SKM-1 treated with dmso at 0.1 percent for 144 hours (cell line): ENCODE measurements at regions not wholly inside any gene's neighbourhood (a gene's known extent, or its start where the extent isn't known, plus 50 kb on each side); places are given as distances from the start of the nearest gene placed in this dataset.

Experiments
- DNase-seq: peaks from one replicate; lab custom pipeline; 2025; ENCODE audit not compliant: unreplicated experiment; lab: John Stamatoyannopoulos, UW

DNA sequence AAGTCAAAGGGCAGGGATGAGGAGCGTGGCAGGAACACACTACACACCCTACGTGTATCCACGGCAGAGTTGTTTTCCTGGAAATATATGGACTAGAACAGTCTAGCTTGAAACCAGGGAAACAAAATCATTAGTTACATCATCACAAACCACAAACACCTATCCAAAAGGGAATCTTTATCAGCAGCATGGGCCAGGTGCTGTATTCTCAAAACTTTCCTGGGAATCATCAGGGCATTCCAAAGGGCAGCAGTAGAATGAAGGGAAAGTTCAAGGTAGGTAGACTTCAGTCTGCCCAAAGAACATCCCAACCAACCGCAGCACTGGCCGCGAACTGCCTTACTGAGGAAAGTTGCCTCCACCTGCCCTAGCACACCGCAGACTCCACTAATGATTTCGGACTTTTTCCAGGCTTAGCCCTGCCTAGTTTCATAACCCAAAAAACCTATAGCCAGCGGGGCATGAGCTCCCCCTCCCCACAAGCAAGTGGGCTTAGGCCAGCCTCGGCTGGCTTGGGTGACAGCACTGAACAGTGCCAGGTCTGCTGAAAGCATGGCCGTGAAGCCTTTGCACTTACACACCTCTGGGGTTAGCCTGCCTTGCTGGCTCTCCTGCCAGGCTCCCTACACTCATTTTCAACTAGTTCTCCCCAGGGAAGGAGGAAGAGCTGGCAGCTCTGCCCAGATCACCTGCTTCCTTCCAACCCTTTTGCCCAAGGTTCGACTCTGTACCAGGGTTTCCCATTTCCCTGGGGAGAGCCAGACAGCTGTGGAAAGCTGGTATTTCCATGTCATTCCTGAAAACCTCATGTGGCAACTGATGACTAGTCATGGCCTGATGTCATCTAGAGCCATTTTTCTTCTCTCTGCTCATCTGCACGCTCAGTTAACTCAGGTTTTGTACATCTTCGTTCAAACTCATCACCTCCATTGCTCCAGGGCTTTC, 77.3 kb upstream of the UBAC2 start:
- DNase-seq: no peak

DNA sequence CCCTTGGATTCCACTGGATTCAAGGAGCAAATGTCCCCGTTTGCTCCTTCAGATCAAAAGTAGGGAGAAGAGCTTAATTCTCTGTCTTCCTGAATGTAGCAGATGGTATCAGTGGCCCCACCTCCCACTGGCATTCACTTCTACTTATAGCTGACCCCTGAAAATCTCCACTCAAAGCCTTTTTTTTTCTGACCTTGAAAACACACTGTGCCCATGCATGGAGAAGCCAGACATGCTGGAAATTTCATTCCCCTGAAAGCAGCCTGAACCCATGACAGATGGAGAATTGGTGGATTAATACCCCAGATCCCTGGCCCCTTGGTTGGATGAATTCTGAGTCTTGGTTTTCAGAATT, 76.6 kb upstream of the UBAC2 start:
- no peak for DNase-seq

DNA sequence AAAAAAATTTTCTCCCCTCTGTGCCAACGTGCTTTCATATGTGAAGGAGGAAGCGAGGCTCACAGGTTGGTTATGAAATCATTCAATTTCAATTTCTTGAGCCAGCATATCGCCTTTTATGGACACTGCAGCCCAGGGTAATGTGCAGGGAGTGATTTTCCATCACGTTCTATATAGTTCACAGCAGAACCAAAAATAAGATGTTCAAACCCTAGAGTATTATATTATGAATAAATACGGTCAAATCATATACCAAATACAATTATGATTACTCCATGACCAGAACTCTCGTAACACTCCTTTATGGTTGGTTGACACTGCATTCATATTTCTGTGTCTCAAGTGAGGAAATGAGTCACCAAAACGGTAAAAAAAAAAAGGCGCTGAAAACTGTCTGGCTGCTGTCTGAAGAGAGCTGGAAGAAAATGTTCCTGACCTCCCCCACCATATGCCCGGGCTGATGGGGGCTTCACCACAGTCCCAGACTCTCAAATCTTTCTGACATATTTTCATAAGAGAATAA, 75.8 kb upstream of the UBAC2 start:
- DNase-seq: no peak

DNA sequence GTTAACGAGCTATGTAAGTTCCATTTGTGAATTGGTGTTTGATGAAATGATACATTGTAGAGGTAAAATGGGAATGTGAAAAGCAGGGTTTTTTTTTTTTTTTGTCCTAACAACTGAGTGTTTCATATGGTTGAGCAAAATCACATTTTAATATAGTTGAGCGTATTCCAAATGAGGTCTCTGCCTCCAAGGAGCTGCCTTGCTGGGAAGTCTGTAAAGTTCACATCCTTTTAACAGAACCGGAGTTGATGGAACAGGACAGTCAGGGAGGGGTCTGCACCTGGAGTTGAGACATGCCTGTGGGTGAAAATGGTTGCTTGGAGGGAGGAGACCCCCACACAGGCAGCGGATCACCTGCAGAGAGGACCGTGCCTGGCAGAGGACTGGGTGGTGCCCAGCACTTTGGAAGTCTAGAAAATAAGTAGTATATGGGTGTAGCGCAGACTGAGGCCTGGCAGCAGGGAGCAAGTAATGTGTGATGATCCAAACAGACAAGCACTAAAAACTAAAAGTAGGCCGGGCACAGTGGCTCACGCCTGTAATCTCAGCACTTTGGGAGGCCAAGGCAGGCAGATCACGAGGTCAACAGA, 75.2 kb upstream of the UBAC2 start:
- no peak for DNase-seq

DNA sequence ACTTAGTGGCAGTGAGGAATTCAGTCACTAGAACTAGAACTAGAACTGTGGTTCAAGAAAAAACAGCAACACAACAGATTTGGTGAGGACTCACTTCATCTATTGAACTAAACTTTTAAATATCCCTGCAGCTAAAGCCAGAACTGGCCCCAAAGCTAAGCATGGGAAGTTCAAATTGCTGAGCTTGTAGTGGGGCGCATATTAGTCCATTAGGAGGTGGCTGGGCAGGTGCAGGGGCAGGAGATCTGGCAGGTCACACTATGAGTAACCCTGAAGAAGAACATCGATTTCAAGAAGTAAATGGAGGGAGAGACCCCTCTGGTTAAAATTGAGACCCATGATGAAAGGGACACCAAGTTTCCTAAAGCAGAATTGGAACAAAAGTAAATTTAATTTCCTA, 73.8 kb upstream of the UBAC2 start:
- no peak for DNase-seq

DNA sequence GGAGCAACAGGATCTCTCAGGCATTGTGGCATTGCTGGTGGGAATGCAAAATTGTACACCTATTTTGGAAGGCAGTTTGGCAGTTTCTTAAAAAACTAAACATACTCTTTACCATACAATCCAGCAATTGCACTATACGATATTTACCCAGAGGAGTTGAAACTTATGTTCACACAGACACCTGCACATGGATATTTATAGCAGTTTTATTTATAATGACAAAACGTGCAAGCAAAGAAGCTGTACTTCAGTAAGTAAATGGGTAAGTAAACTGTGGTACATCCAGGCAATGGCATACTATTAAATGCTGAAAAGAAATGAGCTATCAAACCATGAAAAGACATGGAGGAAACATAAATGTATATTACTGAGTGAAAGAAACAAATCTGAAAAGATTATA, 71.6 kb upstream of the UBAC2 start:
- DNase-seq: no peak

DNA sequence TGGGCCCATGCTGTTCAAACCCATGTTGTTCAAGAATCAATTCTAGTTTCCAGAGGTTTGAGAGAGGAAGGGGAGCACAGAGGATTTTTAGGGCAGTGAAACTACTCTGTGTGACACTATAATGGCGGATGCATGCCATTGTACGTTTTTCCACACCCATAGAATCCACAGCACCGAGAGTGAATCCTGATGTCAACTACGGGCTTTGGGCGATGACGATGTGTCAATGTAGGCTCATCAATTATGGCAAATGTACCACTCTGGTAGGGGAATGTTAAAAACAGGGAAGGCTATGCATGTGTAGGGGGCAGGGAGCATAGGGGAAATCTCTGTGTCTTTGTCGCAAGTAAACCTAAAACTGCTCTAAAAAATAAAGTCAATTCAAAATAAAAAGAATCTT, 70.7 kb upstream of the UBAC2 start:
- DNase-seq: no peak

DNA sequence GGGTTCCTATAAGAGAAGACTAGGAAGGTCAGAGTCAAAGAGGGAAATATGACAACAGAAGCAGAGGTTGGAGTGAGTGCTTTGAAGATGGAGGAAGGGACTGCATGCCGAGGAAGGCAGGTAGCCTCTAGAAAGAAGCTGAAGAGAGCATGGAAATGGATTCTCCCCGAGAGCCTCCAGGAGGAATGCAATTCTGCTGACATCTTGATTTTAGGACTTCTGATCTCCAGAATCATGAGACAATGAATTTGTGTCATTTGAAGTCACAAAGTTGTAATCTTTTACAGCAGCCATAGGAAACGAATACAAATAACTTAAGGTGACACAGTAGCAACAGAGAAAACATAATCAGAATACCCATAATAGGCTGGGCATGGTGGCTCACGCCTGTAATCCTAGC, 69.2 kb upstream of the UBAC2 start:
- DNase-seq: no peak

DNA sequence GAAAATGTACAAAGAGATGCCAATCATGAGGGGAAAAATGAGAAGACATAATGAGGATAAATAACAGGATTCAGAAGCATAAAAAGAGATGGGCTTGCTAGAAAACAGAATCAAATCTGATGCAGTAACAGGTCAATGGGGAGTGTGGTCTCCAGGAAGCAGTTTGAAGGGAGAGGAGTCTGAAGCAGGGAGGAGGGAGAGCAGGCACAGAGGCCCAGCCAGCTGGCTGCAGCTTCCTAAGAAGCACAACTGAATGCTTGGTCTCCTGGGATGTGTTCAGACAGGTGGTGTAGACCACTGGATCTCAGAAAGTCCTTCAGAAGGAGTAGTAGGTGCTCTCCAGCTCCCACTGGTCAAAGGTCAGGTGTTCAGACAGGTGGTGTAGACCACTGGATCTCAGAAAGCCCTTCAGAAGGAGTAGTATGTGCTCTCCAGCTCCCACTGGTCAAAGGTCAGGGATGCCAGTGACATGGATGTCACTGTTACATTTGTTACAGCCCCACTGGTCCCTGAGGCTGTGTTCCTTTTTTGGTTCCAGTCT, 68.3 kb upstream of the UBAC2 start:
- DNase-seq: no peak

DNA sequence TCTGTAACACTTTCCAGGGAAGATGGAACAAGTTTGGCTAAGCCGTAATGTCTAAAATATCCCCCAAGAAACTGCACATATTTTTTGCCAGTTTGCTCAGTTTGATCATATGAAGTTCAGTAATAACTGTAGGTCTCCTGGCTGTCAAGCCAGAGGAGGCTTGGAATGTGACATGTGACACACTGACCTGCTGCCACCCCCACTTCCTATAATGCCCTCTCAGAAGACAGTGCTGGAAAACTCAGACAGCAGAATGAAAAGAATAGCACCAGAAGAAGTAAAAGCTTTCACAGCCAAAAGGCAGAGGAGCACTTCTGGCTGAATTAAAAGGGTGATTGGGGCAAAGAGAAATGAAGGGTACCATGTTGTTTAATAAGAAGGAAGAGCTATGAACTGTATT, 67.4 kb upstream of the UBAC2 start:
- DNase-seq: no peak

DNA sequence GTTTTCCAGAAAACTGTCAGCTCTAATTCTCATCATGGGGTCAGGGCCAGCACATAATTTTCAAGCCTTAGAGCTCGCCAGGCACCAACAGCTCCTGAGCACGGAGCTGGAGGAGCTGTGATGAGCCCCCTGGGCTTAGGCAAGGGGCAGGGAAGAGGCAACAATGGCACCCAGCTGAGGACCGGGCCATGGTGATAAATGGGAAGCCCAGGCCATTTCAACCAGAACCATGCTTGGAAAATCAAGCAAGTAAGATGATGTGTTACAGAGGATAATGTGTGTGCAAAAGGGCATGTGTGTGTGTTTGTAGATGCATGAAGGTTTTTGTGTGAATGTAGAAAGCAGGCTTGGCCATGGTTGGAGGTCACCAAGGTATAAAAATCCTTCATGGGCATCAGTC, 66.8 kb upstream of the UBAC2 start:
- no peak for DNase-seq

DNA sequence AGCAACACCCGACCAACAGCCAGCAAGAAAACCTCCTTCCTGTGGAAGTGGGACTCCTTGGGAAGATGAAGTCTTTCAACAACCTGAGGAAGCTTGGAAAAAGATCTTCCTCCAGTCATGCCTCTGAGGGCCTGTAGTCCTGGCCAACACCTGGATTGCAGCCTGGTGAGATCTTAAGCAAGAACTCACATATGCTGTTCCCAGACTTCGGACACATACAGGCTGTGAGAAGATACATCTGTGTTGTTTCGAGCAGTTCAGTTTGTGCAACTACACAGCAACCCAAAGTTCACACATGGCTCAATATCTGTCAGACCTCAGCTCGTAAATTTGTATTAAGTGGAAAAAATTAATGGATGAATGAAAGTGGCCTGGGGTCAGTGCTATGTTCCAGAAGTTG, 65.1 kb upstream of the UBAC2 start:
- DNase-seq: no peak

DNA sequence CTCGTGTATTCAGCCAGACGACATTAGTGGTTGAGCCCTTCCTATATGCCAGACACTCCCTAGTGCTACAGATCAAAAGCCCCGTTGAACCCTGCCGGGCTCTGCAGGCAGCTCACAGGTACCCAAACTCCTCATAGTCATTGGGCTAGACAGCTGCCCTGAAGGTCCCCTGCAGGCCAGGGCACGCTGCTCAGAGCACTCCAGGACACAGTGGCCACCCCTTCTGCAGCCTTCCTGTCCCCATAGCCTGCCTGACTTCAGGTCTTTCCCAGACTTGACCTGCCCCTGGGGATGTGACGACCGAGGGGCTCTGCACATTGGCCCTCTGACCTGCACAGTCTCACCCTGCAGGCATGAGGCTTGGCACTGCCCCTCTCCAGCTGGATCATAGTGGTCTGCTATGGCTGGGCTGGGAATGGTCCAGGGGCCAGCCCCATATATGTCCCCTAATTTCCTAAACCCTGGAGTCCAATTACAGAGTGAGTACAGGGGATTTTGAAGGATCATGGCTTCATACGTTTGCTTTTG, 64.2 kb upstream of the UBAC2 start:
- DNase-seq: no peak

DNA sequence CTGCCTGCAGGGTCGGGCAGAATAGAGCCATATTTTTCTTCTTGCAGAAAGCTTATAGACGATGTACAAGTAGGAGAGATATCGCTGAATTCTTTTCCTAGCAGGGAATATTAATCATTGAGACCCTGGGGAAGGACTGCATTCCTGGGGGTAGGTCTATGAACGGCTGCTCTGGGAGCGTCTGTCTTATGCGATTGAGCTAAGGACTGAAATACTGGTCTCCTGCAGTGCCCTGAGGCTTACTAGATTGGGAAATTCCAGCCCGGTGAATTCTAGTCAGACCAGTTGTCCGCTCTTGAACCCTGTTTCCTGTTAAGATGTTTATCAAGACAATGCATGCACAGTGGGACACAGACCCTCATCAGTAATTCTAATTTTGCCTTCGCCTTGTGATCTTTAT, 59.8 kb upstream of the UBAC2 start:
- no peak for DNase-seq

DNA sequence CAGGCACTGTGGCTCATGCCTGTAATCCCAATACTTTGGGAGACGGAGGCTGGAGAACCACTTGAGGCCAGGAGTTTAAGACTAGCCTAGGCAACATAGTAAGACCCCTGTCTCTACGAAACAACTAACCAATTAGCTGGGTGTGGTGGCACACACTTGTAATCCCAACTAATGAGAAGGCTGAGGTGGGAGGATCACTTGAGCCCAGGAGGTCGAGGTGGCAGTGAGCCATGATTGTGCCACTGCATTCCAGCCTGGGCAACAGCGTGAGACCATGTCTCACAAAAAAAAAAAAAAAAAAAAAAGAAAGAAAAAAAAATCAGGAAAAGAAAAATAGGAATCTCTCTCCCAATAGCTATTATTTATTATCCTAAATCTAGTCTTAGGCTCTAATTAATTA, 56.8 kb upstream of the UBAC2 start:
- no peak for DNase-seq

DNA sequence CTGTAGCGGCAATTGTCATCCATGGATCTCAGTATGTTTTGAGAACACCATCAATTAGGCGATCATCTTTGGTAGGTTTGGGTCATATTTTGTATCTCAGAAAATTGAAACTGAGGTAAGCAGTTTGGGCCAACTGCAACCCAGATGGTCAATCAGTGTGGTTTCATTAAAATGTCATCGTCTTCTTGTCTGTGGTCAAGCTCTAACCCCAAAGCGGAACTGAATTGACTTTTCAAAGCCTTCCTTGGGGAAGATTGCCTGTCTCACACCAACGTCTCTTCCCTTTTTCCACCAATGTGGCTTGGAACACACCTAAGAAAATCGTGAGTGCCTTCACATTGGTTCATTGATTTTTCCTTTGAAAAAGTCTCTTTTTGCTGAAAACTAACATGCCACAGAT, 56.3 kb upstream of the UBAC2 start:
- DNase-seq: peak; percentile 47

DNA sequence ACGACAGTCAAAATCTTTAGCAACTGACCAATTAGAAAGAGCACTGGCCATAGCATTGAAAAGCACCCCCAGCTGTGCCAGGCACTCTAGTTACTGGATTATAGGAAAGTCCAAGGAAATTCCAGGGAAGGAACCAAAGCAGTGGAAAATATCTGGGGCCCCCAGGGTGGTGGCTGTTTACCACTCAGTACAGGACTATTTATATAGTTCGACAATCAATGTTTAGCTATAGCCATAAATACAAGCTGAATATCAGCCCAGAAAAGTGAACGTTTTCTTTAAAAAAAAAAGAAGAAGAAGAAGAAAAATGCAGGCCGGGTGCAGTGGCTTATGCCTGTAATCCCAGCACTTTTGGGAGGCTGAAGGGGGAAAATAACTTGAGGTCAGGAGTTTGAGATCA, 55.2 kb upstream of the UBAC2 start:
- DNase-seq: no peak

DNA sequence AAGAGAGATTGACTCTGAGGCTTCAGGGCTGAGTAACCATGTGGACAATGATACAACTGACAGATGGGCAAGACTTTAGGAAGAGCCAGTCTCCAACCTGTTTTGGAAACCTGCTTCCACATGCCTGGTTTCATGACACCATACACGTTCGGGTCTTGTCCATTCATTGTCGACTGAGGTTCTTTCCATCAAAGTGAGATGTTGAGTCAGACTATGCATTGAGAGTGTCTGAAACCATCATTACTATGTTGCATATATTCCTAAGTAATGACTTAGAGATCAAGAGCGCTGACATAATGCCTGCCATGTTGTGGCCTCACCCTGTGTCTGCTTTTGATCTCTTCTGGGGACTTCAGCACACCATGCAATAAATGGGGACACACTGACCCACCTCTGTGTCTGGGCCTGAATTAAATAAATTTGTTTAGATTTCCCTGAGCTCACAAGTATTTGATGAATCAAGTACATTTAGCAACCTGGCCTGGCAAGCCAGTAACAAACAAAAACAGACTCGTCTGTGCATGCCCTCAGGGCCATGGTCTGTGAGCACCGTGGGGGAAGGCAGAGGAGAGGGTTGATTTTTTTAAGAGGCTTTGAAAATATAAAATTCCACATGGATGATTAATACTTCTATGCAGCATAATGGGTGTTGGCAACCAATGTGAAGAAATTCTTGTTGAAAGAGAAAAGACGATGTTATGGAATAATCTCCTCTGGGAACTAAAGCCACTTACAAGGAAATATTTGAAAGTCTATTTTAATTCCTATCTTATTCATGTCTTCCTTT, 49.9 kb upstream of the UBAC2 start:
- DNase-seq: no peak
